Motor neuron (in vitro differentiated cells): ENCODE measurements at regions not wholly inside any gene's neighbourhood (a gene's known extent, or its start where the extent isn't known, plus 50 kb on each side); places are given as distances from the start of the nearest gene placed in this dataset.
"Not testable (repeated sequence)": the region's sequence is repeated elsewhere in the genome, so short reads cannot be mapped to it uniquely, and the experiment has no call there.

Experiments
- ATAC-seq, 8 experiments: fragments of 200-7000 bp; cut with Tn5 transposase; replicated peaks in 6 of 8; 2 replicates each; pipeline ENCODE4 v1.8.0; 2021; ENCODE audit warnings: mild to moderate bottlenecking in 8 of 8, moderate library complexity in 8 of 8
- H3K27ac ChIP-seq, 2 donors: fragments of 250-450 bp; sonication (Bioruptor Pico); 2 replicates each; pipeline ENCODE4 v1.9.0; 2021; ENCODE audit warnings: antibody characterized with exemption in 2 of 2, mild to moderate bottlenecking in 2 of 2, moderate library complexity in 1 of 2
- H3K4me1 ChIP-seq, 2 donors: fragments of 250-450 bp; sonication (Bioruptor Pico); replicated peaks in 1 of 2; 2 replicates each; pipeline ENCODE4 v1.6.1; 2021; ENCODE audit warnings: antibody characterized with exemption in 2 of 2, mild to moderate bottlenecking in 2 of 2, moderate library complexity in 1 of 2
- H3K4me3 ChIP-seq, 5 donors: fragments of 250-450 bp; sonication (Bioruptor Pico); 2 replicates each; pipeline ENCODE4 v1.9.0; 2021; ENCODE audit warnings: antibody characterized with exemption in 5 of 5, mild to moderate bottlenecking in 5 of 5, moderate library complexity in 4 of 5
- WGBS, 10 experiments: fragments of 450-650 bp; shearing (Covaris generic); methylation state at CpG; one replicate each; pipeline ENCODE4 v1.0.0; 2022; 5-methylcytosine and 5-hydroxymethylcytosine counted together
- in situ Hi-C, 9 experiments: fragments of 400-800 bp; cut with MboI; loops; one replicate each; pipeline ENCODE4 v1.15.0; 2021; ENCODE audit warnings: low sequenced_read_pairs in 9 of 9, low pct_unique_long_range_greater_than_20kb in 2 of 9; ENCODE audit not compliant: unreplicated experiment in 9 of 9

DNA sequence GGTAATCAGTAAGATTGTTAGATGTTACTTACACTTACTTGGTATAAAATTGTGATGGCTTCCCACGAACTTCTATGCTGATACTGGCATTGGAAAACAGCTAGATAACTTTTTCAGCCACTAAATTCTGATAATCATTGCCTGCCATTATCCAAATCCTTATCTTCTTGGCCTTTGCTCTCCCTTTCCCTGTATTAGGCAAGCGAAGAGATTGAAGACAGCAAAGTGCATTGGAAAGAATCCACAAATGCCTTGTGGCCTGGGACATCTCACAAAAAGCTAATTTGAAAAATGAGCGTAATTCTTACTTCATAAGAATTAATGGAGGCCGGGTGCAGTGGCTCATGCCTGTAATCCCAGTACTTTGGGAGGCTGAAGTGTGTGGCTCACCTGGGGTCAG lies 79.5 kb upstream of the MARCKS start:
- WGBS, 10 experiments: 62 to 100% (median 79%) methylated on average over 1 to 4 of the region's 4 CpGs; no CpG with 5 or more reads in 1 of the 10 experiments
- no peak for ATAC-seq
- no peaks in the 10 kb centered on the region for H3K4me1 ChIP-seq
- in situ Hi-C loops: no loop called here
- no peak overlapping the region for H3K27ac ChIP-seq
- H3K4me3 ChIP-seq: no peak overlapping the region

DNA sequence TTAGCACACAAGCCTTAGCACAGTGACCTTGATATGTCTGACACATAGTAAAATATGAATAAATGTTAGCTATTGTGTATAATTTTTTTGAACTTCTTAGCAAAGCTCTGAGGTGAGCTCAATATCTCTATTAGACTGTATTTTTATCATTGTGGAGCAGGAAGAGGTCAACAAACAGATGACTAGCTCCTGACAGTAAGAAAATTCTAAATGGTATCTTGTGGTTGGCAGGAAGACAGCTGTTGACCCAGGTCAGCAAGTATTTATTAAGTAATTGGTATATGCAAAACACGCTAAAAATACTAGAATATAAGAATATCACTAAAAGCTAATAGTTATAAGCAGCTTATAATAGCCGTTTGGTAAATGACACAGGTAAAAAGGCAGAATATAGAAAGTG lies 77.5 kb upstream of the MARCKS start:
- no peak for ATAC-seq
- in situ Hi-C loops: no loop called here
- Histone ChIP-seq H3K27ac (no peak overlapping the region), H3K4me1 (no peaks in the 10 kb centered on the region), H3K4me3 (no peak overlapping the region)
- WGBS, 10 experiments: 45 to 100% (median 88%) methylated on average over 1 to 2 of the region's 2 CpGs; no CpG with 5 or more reads in 1 of the 10 experiments

DNA sequence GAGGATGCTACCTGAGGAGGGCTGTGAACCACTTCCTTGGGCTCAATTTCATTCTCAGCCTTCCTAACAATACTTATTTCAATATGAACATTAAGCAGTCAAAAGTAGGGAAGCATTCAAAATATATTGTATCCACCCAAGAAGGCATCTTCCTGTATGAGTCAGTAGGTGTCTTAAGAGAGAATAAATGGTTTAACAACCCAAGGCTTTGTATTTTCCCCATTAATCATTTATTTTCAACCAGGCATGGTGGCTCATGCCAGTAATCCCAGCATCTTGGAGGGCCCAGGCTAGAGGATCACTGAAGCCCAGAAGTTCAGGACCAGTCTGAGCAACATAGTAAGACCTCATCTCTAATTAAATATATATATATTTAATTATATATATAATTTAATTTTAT lies 74.5 kb upstream of the MARCKS start:
- no peak overlapping the region for H3K27ac ChIP-seq
- ATAC-seq: peak in 1 of 8 experiments; percentile 27
- H3K4me1 ChIP-seq: no peaks in the 10 kb centered on the region
- no peak overlapping the region for H3K4me3 ChIP-seq
- in situ Hi-C loops: no loop called here

GRCh38 chr6:113786168-113786567 lies 71.0 kb upstream of the MARCKS start:
- in situ Hi-C loops: no loop called here
- ATAC-seq: no peak
- 39 to 100% (median 81%) methylated on average over 1 to 2 of the region's 2 CpGs; no CpG with 5 or more reads in 2 of the 10 experiments for WGBS, 10 experiments
- Histone ChIP-seq H3K4me3 (no peak overlapping the region), H3K4me1 (no peaks in the 10 kb centered on the region), H3K27ac (no peak overlapping the region)

DNA sequence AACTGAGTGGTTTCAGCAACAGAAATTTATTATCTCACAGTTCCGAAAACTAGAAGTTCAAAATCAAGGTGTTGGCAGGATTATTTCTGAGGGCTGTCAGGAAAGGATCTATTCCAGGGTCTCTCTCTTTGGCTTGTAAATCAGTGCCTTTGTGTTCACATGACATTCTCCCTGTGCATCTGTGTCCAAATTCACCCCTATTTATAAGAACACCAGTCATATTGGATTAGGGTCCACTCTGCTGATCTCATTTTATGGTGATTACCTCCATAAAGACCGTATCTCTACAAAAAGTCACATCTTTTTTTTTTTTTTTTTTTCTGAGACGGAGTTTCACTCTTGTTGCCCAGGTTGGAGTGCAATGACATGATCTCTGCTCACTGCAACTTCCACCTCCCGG lies 68.6 kb upstream of the MARCKS start:
- ATAC-seq: no peak
- in situ Hi-C loops: no loop called here

DNA sequence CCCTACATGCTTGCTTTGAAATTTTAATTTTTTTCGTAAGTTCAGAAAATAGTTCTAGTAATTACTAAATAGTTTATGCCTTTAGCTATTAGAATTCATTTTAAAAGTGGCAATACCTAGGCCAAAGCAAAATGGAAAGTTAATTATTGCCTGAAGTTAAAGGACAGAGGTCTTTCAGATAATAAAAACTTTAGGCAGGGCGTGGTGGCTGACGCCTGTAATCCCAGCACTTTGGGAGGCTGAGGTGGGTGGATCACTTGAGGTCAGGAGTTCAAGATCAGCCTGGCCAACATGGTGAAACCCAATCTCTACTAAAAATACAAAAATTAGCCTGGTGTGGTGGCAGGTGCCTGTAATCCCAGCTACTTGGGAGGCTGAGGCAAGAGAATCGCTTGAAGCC lies 65.9 kb upstream of the MARCKS start:
- in situ Hi-C loops, H3K4me1 ChIP-seq, H3K27ac ChIP-seq, ATAC-seq, H3K4me3 ChIP-seq: not testable (repeated sequence)
- WGBS, 10 experiments: 56 to 100% (median 90%) methylated on average over 1 to 4 of the region's 4 CpGs; no CpG with 5 or more reads in 1 of the 10 experiments

More for the DNA sequence above, 68.6 kb upstream of the MARCKS start:
- H3K4me1 ChIP-seq: no peaks in the 10 kb centered on the region
- no peak overlapping the region for H3K4me3 ChIP-seq
- WGBS, 10 experiments: 79 to 100% (median 96%) methylated on average over 1 to 4 of the region's 4 CpGs; no CpG with 5 or more reads in 1 of the 10 experiments
- H3K27ac ChIP-seq: no peak overlapping the region

- H3K27ac ChIP-seq, in situ Hi-C loops, H3K4me1 ChIP-seq, ATAC-seq, H3K4me3 ChIP-seq: not testable (repeated sequence)
- WGBS, 10 experiments: 0 to 94% (median 73%) methylated on average over 1 to 4 of the region's 4 CpGs; no CpG with 5 or more reads in 1 of the 10 experiments
These were observed 61.8 kb upstream of the MARCKS start for GRCh38 chr6:113795371-113795770.

- Histone ChIP-seq H3K4me1 (no peaks in the 10 kb centered on the region), H3K27ac (no peak overlapping the region), H3K4me3 (no peak overlapping the region)
- in situ Hi-C loops: no loop called here
- peak in 2 of 8 experiments; percentile 21 to 52 for ATAC-seq
These were observed 61.1 kb upstream of the MARCKS start for GRCh38 chr6:113796038-113796437.

GRCh38 chr6:113802779-113803178 lies 54.4 kb upstream of the MARCKS start:
- no peak overlapping the region for H3K4me3 ChIP-seq
- no peak for ATAC-seq
- in situ Hi-C loops: no loop called here

GRCh38 chr6:113805173-113805790 lies 51.9 kb upstream of the MARCKS start:
- no peak overlapping the region for H3K27ac ChIP-seq
- H3K4me1 ChIP-seq: no peaks in the 10 kb centered on the region
- no peak overlapping the region for H3K4me3 ChIP-seq
- peak in 1 of 8 experiments; percentile 10 for ATAC-seq
- in situ Hi-C loops: no loop called here
- WGBS, 10 experiments: 71 to 94% (median 85%) methylated on average over 2 to 7 of the region's 7 CpGs

More at GRCh38 chr6:113802779-113803178, 54.4 kb upstream of the MARCKS start:
- Histone ChIP-seq H3K27ac (no peak overlapping the region), H3K4me1 (no peaks in the 10 kb centered on the region)

GRCh38 chr6:113805811-113806495 lies 51.2 kb upstream of the MARCKS start:
- Histone ChIP-seq H3K27ac (no peak overlapping the region), H3K4me3 (no peak overlapping the region), H3K4me1 (no peaks in the 10 kb centered on the region)
- no peak for ATAC-seq
- 14 to 93% (median 78%) methylated on average over 3 to 6 of the region's 6 CpGs for WGBS, 10 experiments
- in situ Hi-C loops: no loop called here
